HepG2 (cell line): ENCODE measurements at regions not wholly inside any gene's neighbourhood (a gene's known extent, or its start where the extent isn't known, plus 50 kb on each side); places are given as distances from the start of the nearest gene placed in this dataset.

Experiments
- EZH2 ChIP-seq: conservative IDR thresholded peaks from 2 replicates; pipeline ENCODE4 v1.6.1; 2012; ENCODE audit warnings: mild to moderate bottlenecking, low read depth, low read length, moderate library complexity
- FOSL1 ChIP-seq: sonication (generic); formaldehyde crosslinking; IDR thresholded peaks from 2 replicates; pipeline ENCODE4 v1.9.0; 2021; ENCODE audit warnings: missing genetic modification reagents, borderline replicate concordance
- NFYC ChIP-seq: IDR thresholded peaks from 2 replicates; pipeline ENCODE4 v1.6.1; 2016; ENCODE audit warnings: missing genetic modification reagents, missing compliant biosample characterization
- NONO ChIP-seq, 2 experiments: fragments of 450-650 bp in 1 of 2; sonication (generic) in 1 of 2; formaldehyde crosslinking in 1 of 2; IDR thresholded peaks in 1 of 2; conservative IDR thresholded peaks in 1 of 2; 2 replicates each; pipeline versions ENCODE4 v1.6.1 to v1.8.0; 2017 to 2022; ENCODE audit warnings: mild to moderate bottlenecking in 1 of 2, missing genetic modification reagents in 1 of 2, moderate library complexity in 1 of 2
- SMARCC2 ChIP-seq: fragments of 450-650 bp; IDR thresholded peaks from 2 replicates; pipeline ENCODE4 v1.6.1; 2017; ENCODE audit warnings: antibody characterized with exemption, mild to moderate bottlenecking
- SMC3 ChIP-seq: IDR thresholded peaks from 2 replicates; pipeline ENCODE4 v1.6.1; 2011; ENCODE audit warnings: low read length, improper control_type of control experiment
- TARDBP ChIP-seq: sonication (generic); formaldehyde crosslinking; IDR thresholded peaks from 2 replicates; pipeline ENCODE4 v1.8.0; 2022; ENCODE audit warnings: mild to moderate bottlenecking, missing genetic modification reagents
- ZFY ChIP-seq: sonication (generic); formaldehyde crosslinking; IDR thresholded peaks from 2 replicates; pipeline ENCODE4 v1.4.0; 2020; ENCODE audit warnings: missing genetic modification reagents
- ZNF557 ChIP-seq: sonication (generic); formaldehyde crosslinking; IDR thresholded peaks from 2 replicates; pipeline ENCODE4 v1.4.0; 2020; ENCODE audit warnings: missing genetic modification reagents
- ZNF850 ChIP-seq: sonication (generic); formaldehyde crosslinking; conservative IDR thresholded peaks from 2 replicates; pipeline ENCODE4 v1.9.0; 2021; ENCODE audit warnings: mild to moderate bottlenecking, missing genetic modification reagents
- TF ChIP-seq, protein P1 (sequence below): sonication (generic); formaldehyde crosslinking; conservative IDR thresholded peaks from 2 replicates; pipeline ENCODE4 v1.4.0; 2020; ENCODE audit warnings: missing genetic modification reagents
- TF ChIP-seq, protein P2 (sequence below): conservative IDR thresholded peaks from 2 replicates; pipeline ENCODE4 v1.6.1; 2018; ENCODE audit warnings: missing genetic modification reagents
- TF ChIP-seq, protein P3 (sequence below): sonication (generic); formaldehyde crosslinking; IDR thresholded peaks from 2 replicates; pipeline ENCODE4 v1.5.0; 2020; ENCODE audit warnings: mild to moderate bottlenecking, missing genetic modification reagents, moderate library complexity

DNA sequence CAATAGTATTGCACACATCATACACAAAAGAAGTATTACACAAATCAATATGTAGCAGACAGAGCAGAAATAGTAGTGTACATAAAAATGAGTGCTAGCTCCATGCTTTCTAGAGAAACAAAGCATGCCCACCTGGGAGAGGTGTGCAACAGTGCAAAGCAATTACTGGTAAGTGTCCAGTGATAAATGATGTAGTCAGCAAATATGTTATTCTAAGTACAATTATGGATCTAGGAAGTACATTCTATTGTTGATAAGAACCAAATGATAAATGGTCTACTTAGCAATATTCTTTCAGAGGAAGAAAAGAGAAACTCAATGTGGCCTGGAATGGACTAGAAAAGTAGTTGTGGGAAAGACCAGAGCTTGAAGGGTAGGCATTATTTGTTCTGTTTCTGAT is 188.6 kb downstream of the HINT1 start:
- TF ChIP-seq NFYC (no peak), FOSL1 (CRISPR knock-in tag) (no peak), ZNF557 (no peak), SMARCC2 (no peak), TARDBP (CRISPR knock-in tag) (no peak), EZH2 (no peak), ZNF850 (CRISPR knock-in tag) (no peak), NONO (IDR thresholded peaks at IDR 0.05) (no peak), NONO (CRISPR knock-in tag; conservative IDR thresholded peaks at IDR 0.05) (no peak), ZFY (CRISPR knock-in tag) (no peak), SMC3 (no peak)
- TF ChIP-seq, protein P1, sequence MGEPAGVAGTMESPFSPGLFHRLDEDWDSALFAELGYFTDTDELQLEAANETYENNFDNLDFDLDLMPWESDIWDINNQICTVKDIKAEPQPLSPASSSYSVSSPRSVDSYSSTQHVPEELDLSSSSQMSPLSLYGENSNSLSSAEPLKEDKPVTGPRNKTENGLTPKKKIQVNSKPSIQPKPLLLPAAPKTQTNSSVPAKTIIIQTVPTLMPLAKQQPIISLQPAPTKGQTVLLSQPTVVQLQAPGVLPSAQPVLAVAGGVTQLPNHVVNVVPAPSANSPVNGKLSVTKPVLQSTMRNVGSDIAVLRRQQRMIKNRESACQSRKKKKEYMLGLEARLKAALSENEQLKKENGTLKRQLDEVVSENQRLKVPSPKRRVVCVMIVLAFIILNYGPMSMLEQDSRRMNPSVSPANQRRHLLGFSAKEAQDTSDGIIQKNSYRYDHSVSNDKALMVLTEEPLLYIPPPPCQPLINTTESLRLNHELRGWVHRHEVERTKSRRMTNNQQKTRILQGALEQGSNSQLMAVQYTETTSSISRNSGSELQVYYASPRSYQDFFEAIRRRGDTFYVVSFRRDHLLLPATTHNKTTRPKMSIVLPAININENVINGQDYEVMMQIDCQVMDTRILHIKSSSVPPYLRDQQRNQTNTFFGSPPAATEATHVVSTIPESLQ (CRISPR knock-in tag), result no peak
- TF ChIP-seq, protein P2, sequence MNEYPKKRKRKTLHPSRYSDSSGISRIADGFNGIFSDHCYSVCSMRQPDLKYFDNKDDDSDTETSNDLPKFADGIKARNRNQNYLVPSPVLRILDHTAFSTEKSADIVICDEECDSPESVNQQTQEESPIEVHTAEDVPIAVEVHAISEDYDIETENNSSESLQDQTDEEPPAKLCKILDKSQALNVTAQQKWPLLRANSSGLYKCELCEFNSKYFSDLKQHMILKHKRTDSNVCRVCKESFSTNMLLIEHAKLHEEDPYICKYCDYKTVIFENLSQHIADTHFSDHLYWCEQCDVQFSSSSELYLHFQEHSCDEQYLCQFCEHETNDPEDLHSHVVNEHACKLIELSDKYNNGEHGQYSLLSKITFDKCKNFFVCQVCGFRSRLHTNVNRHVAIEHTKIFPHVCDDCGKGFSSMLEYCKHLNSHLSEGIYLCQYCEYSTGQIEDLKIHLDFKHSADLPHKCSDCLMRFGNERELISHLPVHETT (CRISPR knock-in tag), result no peak
- TF ChIP-seq, protein P3, sequence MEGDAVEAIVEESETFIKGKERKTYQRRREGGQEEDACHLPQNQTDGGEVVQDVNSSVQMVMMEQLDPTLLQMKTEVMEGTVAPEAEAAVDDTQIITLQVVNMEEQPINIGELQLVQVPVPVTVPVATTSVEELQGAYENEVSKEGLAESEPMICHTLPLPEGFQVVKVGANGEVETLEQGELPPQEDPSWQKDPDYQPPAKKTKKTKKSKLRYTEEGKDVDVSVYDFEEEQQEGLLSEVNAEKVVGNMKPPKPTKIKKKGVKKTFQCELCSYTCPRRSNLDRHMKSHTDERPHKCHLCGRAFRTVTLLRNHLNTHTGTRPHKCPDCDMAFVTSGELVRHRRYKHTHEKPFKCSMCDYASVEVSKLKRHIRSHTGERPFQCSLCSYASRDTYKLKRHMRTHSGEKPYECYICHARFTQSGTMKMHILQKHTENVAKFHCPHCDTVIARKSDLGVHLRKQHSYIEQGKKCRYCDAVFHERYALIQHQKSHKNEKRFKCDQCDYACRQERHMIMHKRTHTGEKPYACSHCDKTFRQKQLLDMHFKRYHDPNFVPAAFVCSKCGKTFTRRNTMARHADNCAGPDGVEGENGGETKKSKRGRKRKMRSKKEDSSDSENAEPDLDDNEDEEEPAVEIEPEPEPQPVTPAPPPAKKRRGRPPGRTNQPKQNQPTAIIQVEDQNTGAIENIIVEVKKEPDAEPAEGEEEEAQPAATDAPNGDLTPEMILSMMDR, result no peak
